ENCODE measurements at regions not wholly inside any gene's neighbourhood (a gene's known extent, or its start where the extent isn't known, plus 50 kb on each side); places are given as distances from the start of the nearest gene placed in this dataset.
"Not testable (repeated sequence)": the region's sequence is repeated elsewhere in the genome, so short reads cannot be mapped to it uniquely, and the experiment has no call there.

DNA sequence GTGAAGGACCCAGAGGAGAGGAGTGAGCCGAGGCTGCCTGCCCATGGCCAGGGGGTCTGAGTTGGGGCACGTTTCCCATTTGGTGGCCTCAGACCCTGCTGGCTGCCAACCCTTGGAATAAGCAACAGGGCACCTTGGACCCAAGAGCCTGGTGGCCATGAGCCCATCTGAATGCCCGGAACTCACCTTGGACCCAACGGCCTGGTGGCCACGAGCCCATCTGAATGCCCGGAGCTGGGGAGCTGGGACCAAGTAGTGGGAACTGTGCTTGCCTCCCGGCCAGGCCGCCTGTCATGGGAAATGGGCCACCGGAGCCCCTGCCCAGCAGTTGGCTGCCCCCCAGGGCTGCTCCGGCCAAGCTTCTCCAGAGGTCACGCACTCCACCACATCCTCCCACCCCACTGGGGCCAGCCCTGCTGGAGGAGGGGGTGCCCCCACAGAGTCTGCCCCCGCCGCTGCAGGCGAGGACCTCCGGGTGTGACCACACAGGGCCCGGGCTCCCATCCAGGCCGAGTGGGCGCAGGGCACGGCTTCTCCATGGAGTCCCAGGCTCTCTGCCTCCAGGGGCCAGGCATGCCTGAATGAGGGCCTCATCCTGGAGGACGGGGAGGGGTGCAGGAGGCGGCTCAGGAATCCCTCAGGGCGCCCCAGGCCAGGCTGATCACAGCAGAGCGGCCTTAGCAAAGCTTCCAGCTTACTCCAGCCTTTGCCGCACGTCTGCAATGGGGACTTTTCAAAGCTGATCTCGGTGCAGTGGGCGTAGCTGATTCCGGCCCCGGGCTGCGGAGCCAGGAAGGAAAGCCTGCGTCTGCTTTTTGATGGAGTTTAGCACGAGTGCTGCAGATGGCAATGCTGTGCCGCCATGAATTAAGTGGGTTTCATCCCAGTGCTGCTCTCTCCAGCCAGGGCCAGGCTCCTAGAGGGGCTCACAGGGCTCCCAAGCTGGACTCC, 146.3 kb downstream of the LAT start:
- not testable (repeated sequence) for TF ChIP-seq AEBP2 (tag by site-specific recombination; IDR thresholded peaks at IDR 0.05; ENCODE audit: borderline replicate concordance); ZBTB8A (tag by site-specific recombination; IDR thresholded peaks at IDR 0.05); CTCF (tag by site-specific recombination; IDR thresholded peaks at IDR 0.05); ATF2 (tag by site-specific recombination; IDR thresholded peaks at IDR 0.05; ENCODE audit: low read depth); OSR2 (tag by site-specific recombination; IDR thresholded peaks at IDR 0.05); TCF7L2 (IDR thresholded peaks at IDR 0.05; ENCODE audit: borderline replicate concordance, low read depth, low read length); ZNF555 (tag by site-specific recombination; conservative IDR thresholded peaks at IDR 0.05); MYNN (tag by site-specific recombination; IDR thresholded peaks at IDR 0.05; ENCODE audit: borderline replicate concordance); ZNF274 (IDR thresholded peaks at IDR 0.05; ENCODE audit: low read length); ZNF274 (tag by site-specific recombination; IDR thresholded peaks at IDR 0.05; ENCODE audit: borderline replicate concordance)
- TF ChIP-seq, protein P1, sequence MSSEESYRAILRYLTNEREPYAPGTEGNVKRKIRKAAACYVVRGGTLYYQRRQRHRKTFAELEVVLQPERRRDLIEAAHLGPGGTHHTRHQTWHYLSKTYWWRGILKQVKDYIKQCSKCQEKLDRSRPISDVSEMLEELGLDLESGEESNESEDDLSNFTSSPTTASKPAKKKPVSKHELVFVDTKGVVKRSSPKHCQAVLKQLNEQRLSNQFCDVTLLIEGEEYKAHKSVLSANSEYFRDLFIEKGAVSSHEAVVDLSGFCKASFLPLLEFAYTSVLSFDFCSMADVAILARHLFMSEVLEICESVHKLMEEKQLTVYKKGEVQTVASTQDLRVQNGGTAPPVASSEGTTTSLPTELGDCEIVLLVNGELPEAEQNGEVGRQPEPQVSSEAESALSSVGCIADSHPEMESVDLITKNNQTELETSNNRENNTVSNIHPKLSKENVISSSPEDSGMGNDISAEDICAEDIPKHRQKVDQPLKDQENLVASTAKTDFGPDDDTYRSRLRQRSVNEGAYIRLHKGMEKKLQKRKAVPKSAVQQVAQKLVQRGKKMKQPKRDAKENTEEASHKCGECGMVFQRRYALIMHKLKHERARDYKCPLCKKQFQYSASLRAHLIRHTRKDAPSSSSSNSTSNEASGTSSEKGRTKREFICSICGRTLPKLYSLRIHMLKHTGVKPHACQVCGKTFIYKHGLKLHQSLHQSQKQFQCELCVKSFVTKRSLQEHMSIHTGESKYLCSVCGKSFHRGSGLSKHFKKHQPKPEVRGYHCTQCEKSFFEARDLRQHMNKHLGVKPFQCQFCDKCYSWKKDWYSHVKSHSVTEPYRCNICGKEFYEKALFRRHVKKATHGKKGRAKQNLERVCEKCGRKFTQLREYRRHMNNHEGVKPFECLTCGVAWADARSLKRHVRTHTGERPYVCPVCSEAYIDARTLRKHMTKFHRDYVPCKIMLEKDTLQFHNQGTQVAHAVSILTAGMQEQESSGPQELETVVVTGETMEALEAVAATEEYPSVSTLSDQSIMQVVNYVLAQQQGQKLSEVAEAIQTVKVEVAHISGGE (tag by site-specific recombination; conservative IDR thresholded peaks at IDR 0.05; ENCODE audit: low read depth): not testable (repeated sequence)
